ENCODE measurements at regions not wholly inside any gene's neighbourhood (a gene's known extent, or its start where the extent isn't known, plus 50 kb on each side); places are given as distances from the start of the nearest gene placed in this dataset.

GRCh38 chr18:27667064-27667463, 482.0 kb upstream of the CHST9 start:
- peaks cover 0 to 3% (median 0%) of the 10 kb centered on the region in 3 donors for H3K9me3 Mint-ChIP-seq
- no peak overlapping the region for H3K27ac Mint-ChIP-seq
- no peaks in the 10 kb centered on the region for H3K27me3 Mint-ChIP-seq
- no peaks in the 10 kb centered on the region for H3K4me1 Mint-ChIP-seq
- H3K36me3 Mint-ChIP-seq: no peaks in the 10 kb centered on the region
- no peak overlapping the region for H3K4me3 Mint-ChIP-seq

GRCh38 chr18:27666016-27666415, 480.9 kb upstream of the CHST9 start:
- Mint-ChIP-seq H3K9me3 (peaks cover 0 to 4% (median 3%) of the 10 kb centered on the region in 3 donors), H3K4me3 (no peak overlapping the region), H3K27ac (no peak overlapping the region), H3K27me3 (no peaks in the 10 kb centered on the region), H3K36me3 (no peaks in the 10 kb centered on the region), H3K4me1 (no peaks in the 10 kb centered on the region)

- peaks cover 0 to 4% (median 3%) of the 10 kb centered on the region in 3 donors for H3K9me3 Mint-ChIP-seq
- H3K4me3 Mint-ChIP-seq: no peak overlapping the region
- H3K27ac Mint-ChIP-seq: no peak overlapping the region
- H3K27me3 Mint-ChIP-seq: no peaks in the 10 kb centered on the region
- no peaks in the 10 kb centered on the region for H3K4me1 Mint-ChIP-seq
- no peaks in the 10 kb centered on the region for H3K36me3 Mint-ChIP-seq
Observed at GRCh38 chr18:27665264-27665799, 480.2 kb upstream of the CHST9 start.

- Mint-ChIP-seq H3K4me3 (no peak overlapping the region), H3K27ac (no peak overlapping the region), H3K27me3 (no peaks in the 10 kb centered on the region), H3K9me3 (peaks cover 0 to 4% (median 0%) of the 10 kb centered on the region in 3 donors), H3K4me1 (no peaks in the 10 kb centered on the region), H3K36me3 (no peaks in the 10 kb centered on the region)
Observed at GRCh38 chr18:27662949-27663348, 477.8 kb upstream of the CHST9 start.

- H3K4me3 Mint-ChIP-seq: no peak overlapping the region
- H3K4me1 Mint-ChIP-seq: no peaks in the 10 kb centered on the region
- peaks cover 0 to 4% (median 0%) of the 10 kb centered on the region in 3 donors for H3K9me3 Mint-ChIP-seq
- no peaks in the 10 kb centered on the region for H3K27me3 Mint-ChIP-seq
- H3K36me3 Mint-ChIP-seq: no peaks in the 10 kb centered on the region
- no peak overlapping the region for H3K27ac Mint-ChIP-seq
Observed at GRCh38 chr18:27662537-27662936, 477.4 kb upstream of the CHST9 start.

GRCh38 chr18:27661320-27662018, 476.4 kb upstream of the CHST9 start:
- no peaks in the 10 kb centered on the region for H3K36me3 Mint-ChIP-seq
- no peaks in the 10 kb centered on the region for H3K4me1 Mint-ChIP-seq
- no peak overlapping the region for H3K4me3 Mint-ChIP-seq
- H3K27ac Mint-ChIP-seq: no peak overlapping the region
- no peaks in the 10 kb centered on the region for H3K27me3 Mint-ChIP-seq
- peaks cover 0 to 4% (median 0%) of the 10 kb centered on the region in 3 donors for H3K9me3 Mint-ChIP-seq

GRCh38 chr18:27656905-27657304, 471.8 kb upstream of the CHST9 start:
- H3K36me3 Mint-ChIP-seq: no peaks in the 10 kb centered on the region
- H3K27me3 Mint-ChIP-seq: no peaks in the 10 kb centered on the region
- H3K9me3 Mint-ChIP-seq: peaks cover 0 to 13% (median 0%) of the 10 kb centered on the region in 3 donors
- H3K4me1 Mint-ChIP-seq: no peaks in the 10 kb centered on the region
- H3K4me3 Mint-ChIP-seq: no peak overlapping the region
- no peak overlapping the region for H3K27ac Mint-ChIP-seq

- Mint-ChIP-seq H3K27ac (no peak overlapping the region), H3K4me3 (no peak overlapping the region), H3K27me3 (no peaks in the 10 kb centered on the region), H3K4me1 (no peaks in the 10 kb centered on the region), H3K36me3 (no peaks in the 10 kb centered on the region), H3K9me3 (peaks cover 0 to 9% (median 0%) of the 10 kb centered on the region in 3 donors)
Observed at GRCh38 chr18:27656167-27656778, 471.2 kb upstream of the CHST9 start.

- Mint-ChIP-seq H3K4me3 (no peak overlapping the region), H3K4me1 (no peaks in the 10 kb centered on the region), H3K27me3 (no peaks in the 10 kb centered on the region), H3K9me3 (peaks cover 0 to 9% (median 0%) of the 10 kb centered on the region in 3 donors), H3K27ac (no peak overlapping the region), H3K36me3 (no peaks in the 10 kb centered on the region)
Observed at GRCh38 chr18:27653247-27653646, 468.1 kb upstream of the CHST9 start.

- Mint-ChIP-seq H3K27ac (no peak overlapping the region), H3K36me3 (no peaks in the 10 kb centered on the region), H3K4me3 (no peak overlapping the region), H3K4me1 (no peaks in the 10 kb centered on the region), H3K27me3 (no peaks in the 10 kb centered on the region), H3K9me3 (peaks cover 0 to 9% (median 0%) of the 10 kb centered on the region in 3 donors)
Observed at GRCh38 chr18:27652480-27653121, 467.5 kb upstream of the CHST9 start.

GRCh38 chr18:27649621-27650020, 464.5 kb upstream of the CHST9 start:
- Mint-ChIP-seq H3K9me3 (no peaks in the 10 kb centered on the region), H3K4me3 (no peak overlapping the region), H3K27me3 (no peaks in the 10 kb centered on the region), H3K36me3 (no peaks in the 10 kb centered on the region), H3K27ac (no peak overlapping the region), H3K4me1 (no peaks in the 10 kb centered on the region)

- H3K9me3 Mint-ChIP-seq: peaks cover 0 to 4% (median 0%) of the 10 kb centered on the region in 3 donors
- no peak overlapping the region for H3K4me3 Mint-ChIP-seq
- no peaks in the 10 kb centered on the region for H3K36me3 Mint-ChIP-seq
- no peaks in the 10 kb centered on the region for H3K27me3 Mint-ChIP-seq
- no peaks in the 10 kb centered on the region for H3K4me1 Mint-ChIP-seq
- H3K27ac Mint-ChIP-seq: no peak overlapping the region
Observed at GRCh38 chr18:27645929-27646328, 460.8 kb upstream of the CHST9 start.

GRCh38 chr18:27636576-27637085, 451.5 kb upstream of the CHST9 start:
- no peaks in the 10 kb centered on the region for H3K27me3 Mint-ChIP-seq
- peaks cover 0 to 9% (median 1%) of the 10 kb centered on the region in 3 donors for H3K9me3 Mint-ChIP-seq
- no peaks in the 10 kb centered on the region for H3K36me3 Mint-ChIP-seq
- no peak overlapping the region for H3K27ac Mint-ChIP-seq
- no peak overlapping the region for H3K4me3 Mint-ChIP-seq
- H3K4me1 Mint-ChIP-seq: no peaks in the 10 kb centered on the region

- Mint-ChIP-seq H3K4me3 (no peak overlapping the region), H3K36me3 (no peaks in the 10 kb centered on the region), H3K27ac (no peak overlapping the region), H3K4me1 (no peaks in the 10 kb centered on the region), H3K9me3 (peaks cover 0 to 1% (median 0%) of the 10 kb centered on the region in 3 donors), H3K27me3 (no peaks in the 10 kb centered on the region)
Observed at GRCh38 chr18:27632706-27633105, 447.6 kb upstream of the CHST9 start.

GRCh38 chr18:27627927-27628326, 442.8 kb upstream of the CHST9 start:
- Mint-ChIP-seq H3K27ac (no peak overlapping the region), H3K4me3 (no peak overlapping the region), H3K27me3 (no peaks in the 10 kb centered on the region), H3K36me3 (no peaks in the 10 kb centered on the region), H3K4me1 (no peaks in the 10 kb centered on the region), H3K9me3 (no peaks in the 10 kb centered on the region)

All from IgD-negative memory B cell (primary cell).